Tibial nerve (tissue), 3 donors: ENCODE measurements at regions not wholly inside any gene's neighbourhood (a gene's known extent, or its start where the extent isn't known, plus 50 kb on each side); places are given as distances from the start of the nearest gene placed in this dataset.

Experiments used
- POLR2A ChIP-seq, 2 donors: fragments of 450-650 bp; IDR thresholded peaks; one replicate each; pipeline ENCODE4 v1.6.1; 2017; ENCODE audit warnings: antibody characterized with exemption in 2 of 2, mild to moderate bottlenecking in 2 of 2, moderate library complexity in 2 of 2
- TF ChIP-seq, protein P1 (sequence below), 5 experiments: fragments of 200-600 bp in 3 of 5; fragments of 450-650 bp in 2 of 5; sonication (generic) in 3 of 5; IDR thresholded peaks; one replicate each; pipeline ENCODE4 v1.5.1; 2016 to 2019; ENCODE audit warnings: antibody characterized with exemption in 5 of 5, mild to moderate bottlenecking in 3 of 5, moderate library complexity in 2 of 5

DNA sequence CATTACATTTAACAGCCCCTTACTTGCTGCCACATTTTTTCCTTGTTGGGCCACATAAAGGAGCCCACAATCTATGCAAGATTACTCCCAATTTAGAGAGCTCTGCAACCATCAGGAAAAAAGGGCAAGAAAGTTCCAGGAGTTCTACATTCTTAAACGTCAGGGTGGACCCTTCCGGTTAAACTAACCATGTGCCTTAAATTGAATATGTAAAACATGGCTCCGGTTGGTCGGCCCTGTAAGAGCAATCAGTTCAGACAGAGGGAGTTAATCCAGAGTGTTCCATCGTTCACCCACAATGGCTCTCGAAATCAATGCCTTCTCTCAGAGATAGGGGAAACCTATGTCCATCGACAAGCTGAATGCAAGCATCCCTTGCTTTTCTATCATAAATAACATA, 253.7 kb upstream of the PFKP start:
- TF ChIP-seq, protein P1, sequence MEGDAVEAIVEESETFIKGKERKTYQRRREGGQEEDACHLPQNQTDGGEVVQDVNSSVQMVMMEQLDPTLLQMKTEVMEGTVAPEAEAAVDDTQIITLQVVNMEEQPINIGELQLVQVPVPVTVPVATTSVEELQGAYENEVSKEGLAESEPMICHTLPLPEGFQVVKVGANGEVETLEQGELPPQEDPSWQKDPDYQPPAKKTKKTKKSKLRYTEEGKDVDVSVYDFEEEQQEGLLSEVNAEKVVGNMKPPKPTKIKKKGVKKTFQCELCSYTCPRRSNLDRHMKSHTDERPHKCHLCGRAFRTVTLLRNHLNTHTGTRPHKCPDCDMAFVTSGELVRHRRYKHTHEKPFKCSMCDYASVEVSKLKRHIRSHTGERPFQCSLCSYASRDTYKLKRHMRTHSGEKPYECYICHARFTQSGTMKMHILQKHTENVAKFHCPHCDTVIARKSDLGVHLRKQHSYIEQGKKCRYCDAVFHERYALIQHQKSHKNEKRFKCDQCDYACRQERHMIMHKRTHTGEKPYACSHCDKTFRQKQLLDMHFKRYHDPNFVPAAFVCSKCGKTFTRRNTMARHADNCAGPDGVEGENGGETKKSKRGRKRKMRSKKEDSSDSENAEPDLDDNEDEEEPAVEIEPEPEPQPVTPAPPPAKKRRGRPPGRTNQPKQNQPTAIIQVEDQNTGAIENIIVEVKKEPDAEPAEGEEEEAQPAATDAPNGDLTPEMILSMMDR (IDR thresholded peaks at IDR 0.05), result no peak
- no peak for TF ChIP-seq POLR2A (IDR thresholded peaks at IDR 0.05)
